T-cell (primary cell): ENCODE measurements at regions not wholly inside any gene's neighbourhood (a gene's known extent, or its start where the extent isn't known, plus 50 kb on each side); places are given as distances from the start of the nearest gene placed in this dataset.

Experiments used
- ATAC-seq, 4 experiments: fragments of 200-7000 bp in 3 of 4; fragments of 150-1000 bp in 1 of 4; cut with Tn5 transposase; replicated peaks in 1 of 4; 1 replicate in 3 of 4; 2 replicates in 1 of 4; pipeline ENCODE4 v1.10.0; 2021; ENCODE audit warnings: moderate library complexity in 3 of 4, mild to moderate bottlenecking in 2 of 4, moderate number of reproducible peaks in 1 of 4
- CTCF ChIA-PET, 2 donors: fragments of 300-600 bp; sonication (Branson Sonifier 250); formaldehyde crosslinking; loops; one replicate each; lab custom pipeline; 2022; ENCODE audit warnings: antibody characterized with exemption in 2 of 2; lab: Charles Lee
- POLR2A ChIA-PET, 2 donors: fragments of 300-600 bp; sonication (Branson Sonifier 250); formaldehyde crosslinking; loops; one replicate each; lab custom pipeline; 2022; ENCODE audit warnings: antibody characterized with exemption in 2 of 2; lab: Charles Lee
- DNase-seq, 35 experiments: peaks; one replicate each; pipeline versions ENCODE4 v3.0.0 to v3.0.0-alpha.2; 2013 to 2023
- H3K27ac ChIP-seq: one replicate; pipeline ENCODE4 v1.5.1; 2013; ENCODE audit warnings: low read length
- H3K27me3 ChIP-seq, 2 experiments: replicated peaks in 1 of 2; 1 replicate in 1 of 2; 2 replicates in 1 of 2; pipeline versions ENCODE4 v1.6.1 to v1.7.0; 2013; ENCODE audit warnings: low read length in 1 of 2, mixed read lengths in 1 of 2; ENCODE audit not compliant: control insufficient read depth in 2 of 2, insufficient read depth in 2 of 2; ENCODE audit errors: extremely low read depth in 1 of 2
- H3K36me3 ChIP-seq, 2 donors: 1 replicate in 1 of 2; 2 replicates in 1 of 2; pipeline versions ENCODE4 v1.6.1 to v1.7.0; 2013; ENCODE audit warnings: low read length in 1 of 2; ENCODE audit not compliant: control insufficient read depth in 2 of 2, insufficient read depth in 1 of 2; ENCODE audit errors: extremely low read depth in 1 of 2
- H3K4me1 ChIP-seq, 2 experiments: 1 replicate in 1 of 2; 2 replicates in 1 of 2; pipeline versions ENCODE4 v1.6.1 to v1.7.0; 2013; ENCODE audit warnings: low read length in 2 of 2, mixed read lengths in 1 of 2; ENCODE audit not compliant: insufficient read depth in 2 of 2, control insufficient read depth in 1 of 2; ENCODE audit errors: extremely low read depth in 1 of 2
- H3K4me3 ChIP-seq, 2 donors: 1 replicate in 1 of 2; 2 replicates in 1 of 2; pipeline versions ENCODE4 v1.5.1 to v1.7.0; 2013; ENCODE audit warnings: mild to moderate bottlenecking in 2 of 2, low read length in 1 of 2, moderate library complexity in 1 of 2; ENCODE audit not compliant: control insufficient read depth in 1 of 2; ENCODE audit errors: extremely low read depth in 1 of 2
- H3K9me3 ChIP-seq: 2 replicates; pipeline ENCODE4 v1.7.0; 2013
- H3K27ac Mint-ChIP-seq, 2 donors: one replicate each; pipeline ENCODE4 v1.8.0; 2020 to 2021; ENCODE audit warnings: mild to moderate bottlenecking in 2 of 2, mixed read lengths in 2 of 2
- H3K27me3 Mint-ChIP-seq, 2 donors: one replicate each; pipeline ENCODE4 v1.8.0; 2021 to 2022; ENCODE audit warnings: mixed read lengths in 2 of 2
- H3K36me3 Mint-ChIP-seq: one replicate; pipeline ENCODE4 v1.8.0; 2021; ENCODE audit warnings: mixed read lengths
- H3K4me1 Mint-ChIP-seq, 3 donors: one replicate each; pipeline ENCODE4 v1.8.0; 2020 to 2022; ENCODE audit warnings: mixed read lengths in 3 of 3, mild to moderate bottlenecking in 1 of 3
- H3K4me3 Mint-ChIP-seq, 3 donors: one replicate each; pipeline ENCODE4 v1.8.0; 2020 to 2022; ENCODE audit warnings: mild to moderate bottlenecking in 3 of 3, mixed read lengths in 3 of 3, moderate library complexity in 3 of 3
- H3K9me3 Mint-ChIP-seq, 3 donors: one replicate each; pipeline ENCODE4 v1.8.0; 2020 to 2022; ENCODE audit warnings: mixed read lengths in 3 of 3
- WGBS: methylation state at CpG from one replicate; pipeline ENCODE4 v1.1.5; 2013; ENCODE audit warnings: missing lambda C conversion rate; ENCODE audit not compliant: insufficient coverage; 5-methylcytosine and 5-hydroxymethylcytosine counted together

DNA sequence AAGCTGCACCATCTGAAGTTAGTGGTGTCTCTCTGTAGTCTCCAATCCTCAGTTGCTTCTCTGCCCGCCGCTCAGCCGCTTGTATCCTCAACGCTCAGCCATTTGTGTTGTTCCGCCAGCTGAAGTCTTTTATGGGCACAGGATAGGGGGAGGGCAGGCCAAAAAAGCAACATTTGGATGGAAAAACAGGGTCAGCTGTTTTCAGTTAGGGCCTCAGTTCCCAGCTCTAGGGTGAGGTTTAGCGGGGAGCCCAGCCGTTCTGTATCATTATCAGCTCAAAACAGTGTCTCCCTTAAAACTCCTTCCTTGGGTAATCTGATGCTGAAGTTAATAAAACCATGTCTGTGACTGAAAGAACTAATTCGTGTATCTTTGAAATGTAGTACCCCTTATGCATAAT, 329.5 kb upstream of the AZI2 start:
- no peak overlapping the region for H3K4me3 Mint-ChIP-seq
- ChIA-PET CTCF (no interaction called here), POLR2A (no interaction called here)
- WGBS: 84% methylated on average over 5 of the region's 8 CpGs
- Histone ChIP-seq H3K36me3 (no peaks in the 10 kb centered on the region), H3K4me3 (no peak overlapping the region), H3K27me3 (no peaks in the 10 kb centered on the region), H3K4me1 (no peaks in the 10 kb centered on the region), H3K27ac (no peak overlapping the region), H3K9me3 (no peaks in the 10 kb centered on the region)
- no peaks in the 10 kb centered on the region for H3K36me3 Mint-ChIP-seq
- H3K27me3 Mint-ChIP-seq: peaks cover 0 to 2% of the 10 kb centered on the region in 2 donors
- no peak for DNase-seq
- H3K9me3 Mint-ChIP-seq: peaks cover 0 to 8% (median 3%) of the 10 kb centered on the region in 3 donors
- H3K27ac Mint-ChIP-seq: no peak overlapping the region
- ATAC-seq: no peak
- no peaks in the 10 kb centered on the region for H3K4me1 Mint-ChIP-seq

DNA sequence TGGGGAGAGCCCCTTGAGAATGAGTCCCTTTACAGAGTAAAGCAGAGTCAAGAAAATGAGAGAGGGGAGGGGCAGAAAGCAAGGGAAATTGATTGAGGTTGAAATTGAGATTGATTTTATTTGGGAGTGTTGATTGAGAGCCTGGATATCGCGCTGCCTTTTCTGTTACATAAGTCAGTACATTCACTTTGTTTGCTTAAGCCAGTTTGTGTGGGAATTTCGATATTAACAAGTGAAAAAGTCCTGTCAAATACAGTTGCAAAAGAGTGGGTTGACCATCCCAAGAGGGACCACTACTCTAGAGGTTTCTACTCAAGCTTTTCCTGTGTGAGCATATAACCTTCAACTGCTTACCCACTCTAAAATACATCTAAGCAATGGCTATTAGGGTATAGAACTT, 331.4 kb upstream of the AZI2 start:
- CTCF ChIA-PET: interaction anchor here in 1 of 2 donors (0.7 kb wide), 1 partner anchor 55 kb away, joined by 3 read pairs; no protein-coding TSS in a partner anchor
- Mint-ChIP-seq H3K9me3 (peaks cover 0 to 12% (median 3%) of the 10 kb centered on the region in 3 donors), H3K4me3 (no peak overlapping the region), H3K27ac (no peak overlapping the region), H3K27me3 (peaks cover 0 to 2% of the 10 kb centered on the region in 2 donors), H3K36me3 (no peaks in the 10 kb centered on the region), H3K4me1 (no peaks in the 10 kb centered on the region)
- POLR2A ChIA-PET: no interaction called here
- no peak overlapping the region for H3K27ac ChIP-seq
- no peaks in the 10 kb centered on the region for H3K27me3 ChIP-seq
- WGBS: 93% methylated on average over 2 of the region's 3 CpGs
- H3K36me3 ChIP-seq: no peaks in the 10 kb centered on the region
- no peaks in the 10 kb centered on the region for H3K9me3 ChIP-seq
- no peak overlapping the region for H3K4me3 ChIP-seq
- H3K4me1 ChIP-seq: no peaks in the 10 kb centered on the region
- DNase-seq (no peak), ATAC-seq (no peak)

DNA sequence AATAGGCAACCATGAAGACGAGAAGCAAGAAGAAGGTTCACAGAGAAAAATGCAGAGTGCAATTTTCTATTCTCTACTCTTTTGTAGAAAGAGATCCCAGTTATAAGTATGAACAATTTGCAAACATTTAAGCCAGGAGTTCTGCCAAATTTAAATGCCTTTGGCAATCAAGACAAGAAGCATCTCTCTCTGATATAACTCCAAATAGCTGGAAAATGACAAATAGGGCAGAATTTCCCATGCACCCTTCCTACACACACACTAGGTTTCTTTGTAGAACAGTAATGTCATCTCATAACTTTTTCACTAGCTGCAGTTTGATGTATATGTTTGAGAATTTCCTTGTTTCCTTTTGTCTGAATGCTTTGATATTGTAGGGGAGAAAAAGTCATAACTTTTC, 333.5 kb upstream of the AZI2 start:
- no peaks in the 10 kb centered on the region for H3K9me3 ChIP-seq
- CTCF ChIA-PET: no interaction called here
- POLR2A ChIA-PET: no interaction called here
- no peak overlapping the region for H3K27ac ChIP-seq
- no peak for DNase-seq
- no peaks in the 10 kb centered on the region for H3K36me3 ChIP-seq
- Mint-ChIP-seq H3K27ac (no peak overlapping the region), H3K36me3 (no peaks in the 10 kb centered on the region), H3K9me3 (peaks cover 0 to 7% (median 3%) of the 10 kb centered on the region in 3 donors), H3K27me3 (peaks cover 0 to 2% of the 10 kb centered on the region in 2 donors), H3K4me1 (no peaks in the 10 kb centered on the region), H3K4me3 (no peak overlapping the region)
- ATAC-seq: no peak
- no CpG with 5 or more reads among the region's 1 CpG for WGBS
- no peak overlapping the region for H3K4me3 ChIP-seq
- H3K27me3 ChIP-seq: no peaks in the 10 kb centered on the region
- H3K4me1 ChIP-seq: no peaks in the 10 kb centered on the region

GRCh38 chr3:28690176-28690575, 341.6 kb upstream of the AZI2 start:
- no peaks in the 10 kb centered on the region for H3K4me1 Mint-ChIP-seq
- Histone ChIP-seq H3K27ac (no peak overlapping the region), H3K36me3 (no peaks in the 10 kb centered on the region), H3K4me1 (no peaks in the 10 kb centered on the region), H3K9me3 (no peaks in the 10 kb centered on the region), H3K27me3 (no peaks in the 10 kb centered on the region), H3K4me3 (no peak overlapping the region)
- ATAC-seq (no peak), DNase-seq (no peak)
- CTCF ChIA-PET: no interaction called here
- H3K36me3 Mint-ChIP-seq: no peaks in the 10 kb centered on the region
- H3K27ac Mint-ChIP-seq: no peak overlapping the region
- WGBS: no CpG with 5 or more reads among the region's 2 CpGs
- POLR2A ChIA-PET: no interaction called here
- H3K9me3 Mint-ChIP-seq: no peaks in the 10 kb centered on the region
- H3K4me3 Mint-ChIP-seq: no peak overlapping the region
- H3K27me3 Mint-ChIP-seq: no peaks in the 10 kb centered on the region

DNA sequence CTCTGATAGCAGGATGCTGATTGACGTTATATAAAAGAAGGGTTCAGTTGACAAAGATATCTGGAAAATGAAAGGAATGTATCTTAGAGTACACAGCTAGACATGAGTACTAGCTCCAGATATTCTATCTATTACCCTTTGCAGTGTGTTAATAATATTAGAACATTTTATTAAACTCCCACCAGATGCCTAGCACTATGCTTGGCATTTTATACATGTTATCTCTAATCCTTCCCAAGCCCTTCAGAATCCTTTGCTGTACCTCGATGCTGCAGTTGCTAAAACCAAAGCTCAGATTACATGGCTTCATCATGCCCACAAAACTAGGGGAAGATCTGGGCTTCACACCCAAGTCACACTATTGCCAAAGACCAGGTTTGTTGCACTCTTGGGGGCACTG, 350.1 kb upstream of the AZI2 start:
- ChIA-PET POLR2A (no interaction called here), CTCF (no interaction called here)
- Histone ChIP-seq H3K4me1 (no peaks in the 10 kb centered on the region), H3K9me3 (no peaks in the 10 kb centered on the region), H3K27me3 (no peaks in the 10 kb centered on the region), H3K36me3 (no peaks in the 10 kb centered on the region), H3K27ac (no peak overlapping the region), H3K4me3 (no peak overlapping the region)
- DNase-seq: no peak
- no peak overlapping the region for H3K27ac Mint-ChIP-seq
- H3K9me3 Mint-ChIP-seq: peaks cover 0 to 4% (median 0%) of the 10 kb centered on the region in 3 donors
- WGBS: 40% methylated on average over 1 of the region's 2 CpGs
- no peaks in the 10 kb centered on the region for H3K4me1 Mint-ChIP-seq
- H3K4me3 Mint-ChIP-seq: no peak overlapping the region
- no peaks in the 10 kb centered on the region for H3K36me3 Mint-ChIP-seq
- no peaks in the 10 kb centered on the region for H3K27me3 Mint-ChIP-seq
- no peak for ATAC-seq

DNA sequence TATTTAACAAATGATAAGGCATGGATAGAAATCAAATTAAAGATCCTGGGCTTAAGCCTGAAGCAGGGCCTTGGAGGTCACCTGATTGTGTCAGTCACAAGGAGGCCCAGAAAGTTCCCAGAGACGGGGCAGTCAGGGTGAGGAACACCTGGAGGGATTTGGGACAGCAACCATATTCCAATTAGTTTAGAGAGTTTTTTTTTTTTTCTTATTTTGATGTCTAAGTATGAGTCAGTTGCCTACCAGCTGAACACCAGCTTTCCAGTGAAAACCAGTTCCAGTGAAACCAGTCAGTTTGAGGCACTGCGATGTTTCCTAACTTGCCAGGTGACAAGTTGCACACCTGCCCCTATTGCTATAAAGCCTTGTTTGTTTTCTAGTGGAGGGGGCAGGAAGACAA, 350.7 kb upstream of the AZI2 start:
- ChIA-PET POLR2A (no interaction called here), CTCF (no interaction called here)
- H3K4me3 Mint-ChIP-seq: no peak overlapping the region
- DNase-seq (no peak), ATAC-seq (no peak)
- WGBS: 75% methylated on average over 2 of the region's 2 CpGs
- H3K4me1 ChIP-seq: no peaks in the 10 kb centered on the region
- no peak overlapping the region for H3K4me3 ChIP-seq
- no peak overlapping the region for H3K27ac ChIP-seq
- H3K36me3 ChIP-seq: no peaks in the 10 kb centered on the region
- no peak overlapping the region for H3K27ac Mint-ChIP-seq
- no peaks in the 10 kb centered on the region for H3K27me3 ChIP-seq
- H3K36me3 Mint-ChIP-seq: no peaks in the 10 kb centered on the region
- H3K4me1 Mint-ChIP-seq: no peaks in the 10 kb centered on the region
- no peaks in the 10 kb centered on the region for H3K27me3 Mint-ChIP-seq
- no peaks in the 10 kb centered on the region for H3K9me3 ChIP-seq
- H3K9me3 Mint-ChIP-seq: peaks cover 0 to 4% (median 0%) of the 10 kb centered on the region in 3 donors

DNA sequence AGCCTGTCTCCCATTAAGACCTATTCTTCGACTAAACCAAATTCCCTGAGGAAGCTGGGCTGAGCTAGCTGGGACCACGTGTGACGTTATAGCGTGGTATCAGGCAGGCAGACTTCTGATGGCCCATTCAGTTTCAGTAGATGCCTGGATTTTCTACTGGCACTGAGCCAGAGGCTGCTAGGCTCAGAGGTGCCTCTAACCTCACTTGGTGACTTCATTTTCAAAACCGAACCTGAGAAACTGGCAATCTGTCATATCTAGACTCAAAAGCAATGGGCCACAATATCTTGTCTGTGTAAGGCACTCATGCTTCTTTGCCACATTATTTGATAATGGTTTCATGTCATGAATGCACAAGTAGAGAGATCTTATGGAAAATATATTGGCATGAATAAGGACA, 352.1 kb upstream of the AZI2 start:
- Mint-ChIP-seq H3K36me3 (no peaks in the 10 kb centered on the region), H3K27me3 (no peaks in the 10 kb centered on the region), H3K9me3 (peaks cover 0 to 4% (median 0%) of the 10 kb centered on the region in 3 donors), H3K27ac (no peak overlapping the region), H3K4me3 (no peak overlapping the region), H3K4me1 (no peaks in the 10 kb centered on the region)
- H3K4me1 ChIP-seq: no peaks in the 10 kb centered on the region
- H3K9me3 ChIP-seq: no peaks in the 10 kb centered on the region
- no peaks in the 10 kb centered on the region for H3K27me3 ChIP-seq
- ATAC-seq (no peak), DNase-seq (no peak)
- H3K27ac ChIP-seq: no peak overlapping the region
- POLR2A ChIA-PET: no interaction called here
- H3K36me3 ChIP-seq: no peaks in the 10 kb centered on the region
- no peak overlapping the region for H3K4me3 ChIP-seq
- 80% methylated on average over 3 of the region's 5 CpGs for WGBS
- CTCF ChIA-PET: no interaction called here
